ENCODE measurements at regions not wholly inside any gene's neighbourhood (a gene's known extent, or its start where the extent isn't known, plus 50 kb on each side); places are given as distances from the start of the nearest gene placed in this dataset.

DNA sequence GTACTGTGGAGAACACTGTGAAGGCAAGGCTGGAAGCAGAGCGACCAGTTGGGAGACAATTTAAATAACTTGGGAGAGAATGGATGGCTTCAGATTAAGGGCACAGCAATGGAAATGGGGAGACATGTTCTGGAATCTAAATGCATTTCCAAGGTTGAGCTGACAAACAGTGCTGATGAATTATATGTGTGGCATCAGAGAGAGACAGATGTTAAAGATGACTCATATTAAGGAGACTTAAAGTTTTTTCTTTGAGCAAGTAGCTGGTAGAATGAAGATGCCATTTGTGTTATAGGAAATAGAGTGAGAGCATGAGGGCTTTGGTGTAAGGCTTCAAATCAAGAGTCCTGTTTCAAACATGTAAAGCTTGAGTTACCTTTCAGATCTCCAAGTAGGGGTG lies 441.8 kb downstream of the SETBP1 start:
- H3K4me1 ChIP-seq (ENCODE audit: insufficient read depth) = no peaks in the 10 kb centered on the region
- H3K27ac ChIP-seq (ENCODE audit: low read depth) = no peak overlapping the region
- Mint-ChIP-seq H3K27ac (no peak overlapping the region), H3K27me3 (ENCODE audit: insufficient read depth, low read depth, poor library complexity) (peaks cover 2% of the 10 kb centered on the region), H3K9me3 (no peaks in the 10 kb centered on the region), H3K4me1 (no peaks in the 10 kb centered on the region), H3K4me3 (no peak overlapping the region), H3K36me3 (ENCODE audit: low read depth) (no peaks in the 10 kb centered on the region)
- H3K36me3 ChIP-seq (ENCODE audit: insufficient read depth) = no peaks in the 10 kb centered on the region
- DNase-seq (ENCODE audit: low spot score) = no peak
- no peaks in the 10 kb centered on the region for H3F3A ChIP-seq (replicated peaks; ENCODE audit: low read depth)
- H2AFZ ChIP-seq = no peak overlapping the region
- no peak overlapping the region for H3K4me2 ChIP-seq
- no peaks in the 10 kb centered on the region for H3K79me2 ChIP-seq (replicated peaks; ENCODE audit: insufficient read depth)
- H4K20me1 ChIP-seq (replicated peaks; ENCODE audit: insufficient read depth) = no peaks in the 10 kb centered on the region
- H3K27me3 ChIP-seq (ENCODE audit: insufficient read depth) = no peaks in the 10 kb centered on the region
- H3K9me2 ChIP-seq (ENCODE audit: insufficient read depth) = 0 out of 2 replicates have a peak, but pooled peaks cover 4% of the 10 kb centered on the region
- no peak overlapping the region for H3K4me3 ChIP-seq
- ATAC-seq = no peak
- TF ChIP-seq, protein P1, sequence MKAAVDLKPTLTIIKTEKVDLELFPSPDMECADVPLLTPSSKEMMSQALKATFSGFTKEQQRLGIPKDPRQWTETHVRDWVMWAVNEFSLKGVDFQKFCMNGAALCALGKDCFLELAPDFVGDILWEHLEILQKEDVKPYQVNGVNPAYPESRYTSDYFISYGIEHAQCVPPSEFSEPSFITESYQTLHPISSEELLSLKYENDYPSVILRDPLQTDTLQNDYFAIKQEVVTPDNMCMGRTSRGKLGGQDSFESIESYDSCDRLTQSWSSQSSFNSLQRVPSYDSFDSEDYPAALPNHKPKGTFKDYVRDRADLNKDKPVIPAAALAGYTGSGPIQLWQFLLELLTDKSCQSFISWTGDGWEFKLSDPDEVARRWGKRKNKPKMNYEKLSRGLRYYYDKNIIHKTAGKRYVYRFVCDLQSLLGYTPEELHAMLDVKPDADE (IDR thresholded peaks at IDR 0.05) = no peak
- TF ChIP-seq STAT1 (IDR thresholded peaks at IDR 0.05; ENCODE audit: unreplicated experiment) = no peak

- Mint-ChIP-seq H3K9me3 (no peaks in the 10 kb centered on the region), H3K27ac (no peak overlapping the region), H3K4me3 (no peak overlapping the region), H3K27me3 (ENCODE audit: insufficient read depth, low read depth, poor library complexity) (peaks cover 2% of the 10 kb centered on the region), H3K36me3 (ENCODE audit: low read depth) (no peaks in the 10 kb centered on the region), H3K4me1 (no peaks in the 10 kb centered on the region)
- H3K27me3 ChIP-seq (ENCODE audit: insufficient read depth) = no peaks in the 10 kb centered on the region
- H2AFZ ChIP-seq = no peak overlapping the region
- no peaks in the 10 kb centered on the region for H4K20me1 ChIP-seq (replicated peaks; ENCODE audit: insufficient read depth)
- H3K9me2 ChIP-seq (ENCODE audit: insufficient read depth) = 0 out of 2 replicates have a peak, but pooled peaks cover 4% of the 10 kb centered on the region
- no peak overlapping the region for H3K27ac ChIP-seq (ENCODE audit: low read depth)
- H3K79me2 ChIP-seq (replicated peaks; ENCODE audit: insufficient read depth) = no peaks in the 10 kb centered on the region
- H3F3A ChIP-seq (replicated peaks; ENCODE audit: low read depth) = no peaks in the 10 kb centered on the region
- H3K36me3 ChIP-seq (ENCODE audit: insufficient read depth) = no peaks in the 10 kb centered on the region
- no peak for DNase-seq (ENCODE audit: low spot score)
- no peak for TF ChIP-seq POLR2AphosphoS5 (IDR thresholded peaks at IDR 0.05; ENCODE audit: low read depth)
- TF ChIP-seq NANOG (IDR thresholded peaks at IDR 0.05; ENCODE audit: borderline replicate concordance) = no peak
- no peak for TF ChIP-seq ZNF331 (CRISPR knock-in tag; IDR thresholded peaks at IDR 0.05; ENCODE audit: low read depth)
- TF ChIP-seq, protein P1 (IDR thresholded peaks at IDR 0.05) = no peak
- no peak for TF ChIP-seq JUNB (IDR thresholded peaks at IDR 0.05; ENCODE audit: unreplicated experiment)
- TF ChIP-seq, protein P2, sequence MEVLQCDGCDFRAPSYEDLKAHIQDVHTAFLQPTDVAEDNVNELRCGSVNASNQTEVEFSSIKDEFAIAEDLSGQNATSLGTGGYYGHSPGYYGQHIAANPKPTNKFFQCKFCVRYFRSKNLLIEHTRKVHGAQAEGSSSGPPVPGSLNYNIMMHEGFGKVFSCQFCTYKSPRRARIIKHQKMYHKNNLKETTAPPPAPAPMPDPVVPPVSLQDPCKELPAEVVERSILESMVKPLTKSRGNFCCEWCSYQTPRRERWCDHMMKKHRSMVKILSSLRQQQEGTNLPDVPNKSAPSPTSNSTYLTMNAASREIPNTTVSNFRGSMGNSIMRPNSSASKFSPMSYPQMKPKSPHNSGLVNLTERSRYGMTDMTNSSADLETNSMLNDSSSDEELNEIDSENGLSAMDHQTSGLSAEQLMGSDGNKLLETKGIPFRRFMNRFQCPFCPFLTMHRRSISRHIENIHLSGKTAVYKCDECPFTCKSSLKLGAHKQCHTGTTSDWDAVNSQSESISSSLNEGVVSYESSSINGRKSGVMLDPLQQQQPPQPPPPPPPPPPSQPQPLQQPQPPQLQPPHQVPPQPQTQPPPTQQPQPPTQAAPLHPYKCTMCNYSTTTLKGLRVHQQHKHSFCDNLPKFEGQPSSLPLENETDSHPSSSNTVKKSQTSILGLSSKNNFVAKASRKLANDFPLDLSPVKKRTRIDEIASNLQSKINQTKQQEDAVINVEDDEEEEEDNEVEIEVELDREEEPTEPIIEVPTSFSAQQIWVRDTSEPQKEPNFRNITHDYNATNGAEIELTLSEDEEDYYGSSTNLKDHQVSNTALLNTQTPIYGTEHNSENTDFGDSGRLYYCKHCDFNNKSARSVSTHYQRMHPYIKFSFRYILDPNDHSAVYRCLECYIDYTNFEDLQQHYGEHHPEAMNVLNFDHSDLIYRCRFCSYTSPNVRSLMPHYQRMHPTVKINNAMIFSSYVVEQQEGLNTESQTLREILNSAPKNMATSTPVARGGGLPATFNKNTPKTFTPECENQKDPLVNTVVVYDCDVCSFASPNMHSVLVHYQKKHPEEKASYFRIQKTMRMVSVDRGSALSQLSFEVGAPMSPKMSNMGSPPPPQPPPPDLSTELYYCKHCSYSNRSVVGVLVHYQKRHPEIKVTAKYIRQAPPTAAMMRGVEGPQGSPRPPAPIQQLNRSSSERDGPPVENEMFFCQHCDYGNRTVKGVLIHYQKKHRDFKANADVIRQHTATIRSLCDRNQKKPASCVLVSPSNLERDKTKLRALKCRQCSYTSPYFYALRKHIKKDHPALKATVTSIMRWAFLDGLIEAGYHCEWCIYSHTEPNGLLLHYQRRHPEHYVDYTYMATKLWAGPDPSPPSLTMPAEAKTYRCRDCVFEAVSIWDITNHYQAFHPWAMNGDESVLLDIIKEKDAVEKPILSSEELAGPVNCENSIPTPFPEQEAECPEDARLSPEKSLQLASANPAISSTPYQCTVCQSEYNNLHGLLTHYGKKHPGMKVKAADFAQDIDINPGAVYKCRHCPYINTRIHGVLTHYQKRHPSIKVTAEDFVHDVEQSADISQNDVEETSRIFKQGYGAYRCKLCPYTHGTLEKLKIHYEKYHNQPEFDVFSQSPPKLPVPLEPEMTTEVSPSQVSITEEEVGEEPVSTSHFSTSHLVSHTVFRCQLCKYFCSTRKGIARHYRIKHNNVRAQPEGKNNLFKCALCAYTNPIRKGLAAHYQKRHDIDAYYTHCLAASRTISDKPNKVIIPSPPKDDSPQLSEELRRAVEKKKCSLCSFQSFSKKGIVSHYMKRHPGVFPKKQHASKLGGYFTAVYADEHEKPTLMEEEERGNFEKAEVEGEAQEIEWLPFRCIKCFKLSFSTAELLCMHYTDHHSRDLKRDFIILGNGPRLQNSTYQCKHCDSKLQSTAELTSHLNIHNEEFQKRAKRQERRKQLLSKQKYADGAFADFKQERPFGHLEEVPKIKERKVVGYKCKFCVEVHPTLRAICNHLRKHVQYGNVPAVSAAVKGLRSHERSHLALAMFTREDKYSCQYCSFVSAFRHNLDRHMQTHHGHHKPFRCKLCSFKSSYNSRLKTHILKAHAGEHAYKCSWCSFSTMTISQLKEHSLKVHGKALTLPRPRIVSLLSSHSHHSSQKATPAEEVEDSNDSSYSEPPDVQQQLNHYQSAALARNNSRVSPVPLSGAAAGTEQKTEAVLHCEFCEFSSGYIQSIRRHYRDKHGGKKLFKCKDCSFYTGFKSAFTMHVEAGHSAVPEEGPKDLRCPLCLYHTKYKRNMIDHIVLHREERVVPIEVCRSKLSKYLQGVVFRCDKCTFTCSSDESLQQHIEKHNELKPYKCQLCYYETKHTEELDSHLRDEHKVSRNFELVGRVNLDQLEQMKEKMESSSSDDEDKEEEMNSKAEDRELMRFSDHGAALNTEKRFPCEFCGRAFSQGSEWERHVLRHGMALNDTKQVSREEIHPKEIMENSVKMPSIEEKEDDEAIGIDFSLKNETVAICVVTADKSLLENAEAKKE (CRISPR knock-in tag; IDR thresholded peaks at IDR 0.05) = no peak
- no peak for TF ChIP-seq REST (IDR thresholded peaks at IDR 0.05; ENCODE audit: unreplicated experiment)
- H3K4me2 ChIP-seq = no peak overlapping the region
- H3K4me1 ChIP-seq (ENCODE audit: insufficient read depth) = no peaks in the 10 kb centered on the region
- no peak overlapping the region for H3K4me3 ChIP-seq
- ATAC-seq = no peak
Measured at GRCh38 chr18:45127405-45127804, 446.7 kb downstream of the SETBP1 start.
